Neural progenitor cell (in vitro differentiated cells): ENCODE measurements at regions not wholly inside any gene's neighbourhood (a gene's known extent, or its start where the extent isn't known, plus 50 kb on each side); places are given as distances from the start of the nearest gene placed in this dataset.

ENCODE experiments used
- DNase-seq: peaks from one replicate; pipeline ENCODE4 v3.0.0-alpha.2; 2016; ENCODE audit warnings: low spot score
- H2AFZ ChIP-seq: fragments of 200-600 bp; sonication (generic); replicated peaks from 2 replicates; pipeline ENCODE4 v1.6.1; 2016; ENCODE audit warnings: antibody characterized with exemption
- H3F3A ChIP-seq: fragments of 200-600 bp; sonication (generic); 2 replicates; pipeline ENCODE4 v1.6.1; 2016; ENCODE audit warnings: antibody characterized with exemption, low read depth
- H3K27ac ChIP-seq: fragments of 200-600 bp; sonication (generic); 2 replicates; pipeline ENCODE4 v1.5.1; 2016; ENCODE audit warnings: mild to moderate bottlenecking
- H3K27me3 ChIP-seq: fragments of 200-600 bp; sonication (generic); 2 replicates; pipeline ENCODE4 v1.6.1; 2016; ENCODE audit warnings: mild to moderate bottlenecking, moderate library complexity
- H3K36me3 ChIP-seq: fragments of 200-600 bp; sonication (generic); 2 replicates; pipeline ENCODE4 v1.5.1; 2016
- H3K4me1 ChIP-seq: fragments of 200-600 bp; sonication (generic); 2 replicates; pipeline ENCODE4 v1.6.1; 2016; ENCODE audit warnings: mixed run types
- H3K4me2 ChIP-seq: fragments of 200-600 bp; sonication (generic); 2 replicates; pipeline ENCODE4 v1.6.1; 2016
- H3K4me3 ChIP-seq: fragments of 200-600 bp; sonication (generic); 2 replicates; pipeline ENCODE4 v1.5.1; 2016
- H3K79me2 ChIP-seq: fragments of 200-600 bp; sonication (generic); 2 replicates; pipeline ENCODE4 v1.6.1; 2016; ENCODE audit warnings: low read depth
- H3K9ac ChIP-seq: fragments of 200-600 bp; sonication (generic); 2 replicates; pipeline ENCODE4 v1.6.1; 2016
- H3K9me3 ChIP-seq: fragments of 200-600 bp; sonication (generic); 2 replicates; pipeline ENCODE4 v1.5.1; 2016; ENCODE audit warnings: low read depth
- H4K20me1 ChIP-seq: fragments of 200-600 bp; sonication (generic); 2 replicates; pipeline ENCODE4 v1.6.1; 2016; ENCODE audit warnings: low read depth
- H3K27ac Mint-ChIP-seq: 3 replicates; pipeline ENCODE4 v1.8.0; 2021; ENCODE audit warnings: mixed read lengths
- H3K27me3 Mint-ChIP-seq: 2 replicates; pipeline ENCODE4 v1.8.0; 2022; ENCODE audit warnings: low read depth, mild to moderate bottlenecking, inconsistent platforms, moderate library complexity, mixed read lengths; ENCODE audit not compliant: insufficient read depth
- H3K36me3 Mint-ChIP-seq: 3 replicates; pipeline ENCODE4 v1.8.0; 2021; ENCODE audit warnings: mixed read lengths
- H3K4me1 Mint-ChIP-seq: 3 replicates; pipeline ENCODE4 v1.8.0; 2021; ENCODE audit warnings: mixed read lengths
- H3K4me3 Mint-ChIP-seq: 3 replicates; pipeline ENCODE4 v1.8.0; 2021; ENCODE audit warnings: mild to moderate bottlenecking, moderate library complexity, mixed read lengths
- H3K9me3 Mint-ChIP-seq: 3 replicates; pipeline ENCODE4 v1.8.0; 2020; ENCODE audit warnings: mixed read lengths
- CTCF ChIP-seq: fragments of 200-600 bp; sonication (generic); IDR thresholded peaks from 2 replicates; pipeline ENCODE4 v1.5.1; 2017; ENCODE audit warnings: antibody characterized with exemption, mild to moderate bottlenecking
- EZH2 ChIP-seq: fragments of 200-600 bp; sonication (generic); IDR thresholded peaks from 2 replicates; pipeline ENCODE4 v1.6.1; 2017; ENCODE audit warnings: antibody characterized with exemption, mild to moderate bottlenecking, moderate library complexity
- EZH2phosphoT487 ChIP-seq: fragments of 200-600 bp; sonication (generic); IDR thresholded peaks from 2 replicates; pipeline ENCODE4 v1.6.1; 2017; ENCODE audit warnings: antibody characterized with exemption

- H3K4me3 ChIP-seq: no peak overlapping the region
- no peak overlapping the region for H2AFZ ChIP-seq
- H3K27me3 Mint-ChIP-seq: no peaks in the 10 kb centered on the region
- no peak for DNase-seq
- H3K36me3 Mint-ChIP-seq: no peaks in the 10 kb centered on the region
- no peaks in the 10 kb centered on the region for H4K20me1 ChIP-seq
- peaks cover 4% of the 10 kb centered on the region for H3K4me1 ChIP-seq
- no peaks in the 10 kb centered on the region for H3K27me3 ChIP-seq
- no peaks in the 10 kb centered on the region for H3F3A ChIP-seq
- H3K79me2 ChIP-seq: no peaks in the 10 kb centered on the region
- H3K27ac ChIP-seq: no peak overlapping the region
- H3K9me3 Mint-ChIP-seq: peaks cover 5% of the 10 kb centered on the region
- H3K9ac ChIP-seq: no peak overlapping the region
- H3K4me2 ChIP-seq: no peak overlapping the region
- no peak overlapping the region for H3K27ac Mint-ChIP-seq
- no peak for TF ChIP-seq CTCF
- no peak for TF ChIP-seq EZH2phosphoT487
- no peak for TF ChIP-seq EZH2
- no peaks in the 10 kb centered on the region for H3K36me3 ChIP-seq
- no peak overlapping the region for H3K4me3 Mint-ChIP-seq
- H3K9me3 ChIP-seq: no peaks in the 10 kb centered on the region
- H3K4me1 Mint-ChIP-seq: peaks cover 5% of the 10 kb centered on the region
Measured at GRCh38 chr3:146969356-146969755, 364.2 kb upstream of the PLSCR5 start.

- H3K27ac Mint-ChIP-seq: no peak overlapping the region
Measured at GRCh38 chr3:146968204-146968651, 363.1 kb upstream of the PLSCR5 start.

GRCh38 chr3:146967783-146968182, 362.6 kb upstream of the PLSCR5 start:
- no peaks in the 10 kb centered on the region for H3K9me3 ChIP-seq
- no peaks in the 10 kb centered on the region for H3K36me3 Mint-ChIP-seq
- H3K4me3 Mint-ChIP-seq: no peak overlapping the region
- H3K79me2 ChIP-seq: no peaks in the 10 kb centered on the region
- no peak overlapping the region for H3K27ac ChIP-seq
- H3K4me2 ChIP-seq: no peak overlapping the region
- TF ChIP-seq EZH2phosphoT487 (no peak), EZH2 (no peak), CTCF (no peak)
- no peaks in the 10 kb centered on the region for H3K27me3 Mint-ChIP-seq
- H3K9me3 Mint-ChIP-seq: peaks cover 13% of the 10 kb centered on the region
- H3K27me3 ChIP-seq: no peaks in the 10 kb centered on the region
- H3K4me1 ChIP-seq: peaks cover 4% of the 10 kb centered on the region
- H3K27ac Mint-ChIP-seq: no peak overlapping the region
- no peak for DNase-seq
- no peaks in the 10 kb centered on the region for H3K36me3 ChIP-seq
- H2AFZ ChIP-seq: no peak overlapping the region
- no peaks in the 10 kb centered on the region for H3F3A ChIP-seq
- peaks cover 5% of the 10 kb centered on the region for H3K4me1 Mint-ChIP-seq
- H4K20me1 ChIP-seq: no peaks in the 10 kb centered on the region
- H3K9ac ChIP-seq: no peak overlapping the region
- H3K4me3 ChIP-seq: no peak overlapping the region

More at GRCh38 chr3:146968204-146968651, 363.1 kb upstream of the PLSCR5 start:
- TF ChIP-seq EZH2phosphoT487 (no peak), EZH2 (no peak)
- Mint-ChIP-seq H3K9me3 (peaks cover 10% of the 10 kb centered on the region), H3K4me1 (peaks cover 5% of the 10 kb centered on the region), H3K27me3 (no peaks in the 10 kb centered on the region), H3K4me3 (no peak overlapping the region), H3K36me3 (no peaks in the 10 kb centered on the region)
- no peak overlapping the region for H3K4me2 ChIP-seq
- no peaks in the 10 kb centered on the region for H3K79me2 ChIP-seq
- H3K9ac ChIP-seq: no peak overlapping the region
- no peaks in the 10 kb centered on the region for H3F3A ChIP-seq
- peaks cover 4% of the 10 kb centered on the region for H3K4me1 ChIP-seq
- H3K27ac ChIP-seq: no peak overlapping the region
- H3K27me3 ChIP-seq: no peaks in the 10 kb centered on the region
- H4K20me1 ChIP-seq: no peaks in the 10 kb centered on the region
- H3K9me3 ChIP-seq: no peaks in the 10 kb centered on the region
- no peak for DNase-seq
- H3K4me3 ChIP-seq: no peak overlapping the region
- H2AFZ ChIP-seq: no peak overlapping the region
- no peaks in the 10 kb centered on the region for H3K36me3 ChIP-seq

GRCh38 chr3:146966124-146966523, 361.0 kb upstream of the PLSCR5 start:
- H3K79me2 ChIP-seq: no peaks in the 10 kb centered on the region
- H3K27me3 ChIP-seq: no peaks in the 10 kb centered on the region
- H3K4me1 ChIP-seq: peaks cover 4% of the 10 kb centered on the region
- no peaks in the 10 kb centered on the region for H3K36me3 ChIP-seq
- no peaks in the 10 kb centered on the region for H3K9me3 ChIP-seq
- H3K4me2 ChIP-seq: no peak overlapping the region
- Mint-ChIP-seq H3K4me1 (peaks cover 5% of the 10 kb centered on the region), H3K36me3 (no peaks in the 10 kb centered on the region), H3K9me3 (peaks cover 13% of the 10 kb centered on the region), H3K4me3 (no peak overlapping the region), H3K27ac (no peak overlapping the region), H3K27me3 (no peaks in the 10 kb centered on the region)
- H2AFZ ChIP-seq: no peak overlapping the region
- H3F3A ChIP-seq: no peaks in the 10 kb centered on the region
- no peak overlapping the region for H3K9ac ChIP-seq
- H3K4me3 ChIP-seq: no peak overlapping the region
- no peak overlapping the region for H3K27ac ChIP-seq
- no peaks in the 10 kb centered on the region for H4K20me1 ChIP-seq
- peak; percentile 1 for DNase-seq
- no peak for TF ChIP-seq EZH2
- TF ChIP-seq CTCF: peak; percentile 20
